Epidermal melanocyte (primary cell): ENCODE measurements at regions not wholly inside any gene's neighbourhood (a gene's known extent, or its start where the extent isn't known, plus 50 kb on each side); places are given as distances from the start of the nearest gene placed in this dataset.
"Not testable (repeated sequence)": the region's sequence is repeated elsewhere in the genome, so short reads cannot be mapped to it uniquely, and the experiment has no call there.

Source experiments
- DNase-seq: peaks from one replicate; pipeline ENCODE4 v3.0.0; 2011; ENCODE audit warnings: low spot score; ENCODE audit not compliant: insufficient read length

DNA sequence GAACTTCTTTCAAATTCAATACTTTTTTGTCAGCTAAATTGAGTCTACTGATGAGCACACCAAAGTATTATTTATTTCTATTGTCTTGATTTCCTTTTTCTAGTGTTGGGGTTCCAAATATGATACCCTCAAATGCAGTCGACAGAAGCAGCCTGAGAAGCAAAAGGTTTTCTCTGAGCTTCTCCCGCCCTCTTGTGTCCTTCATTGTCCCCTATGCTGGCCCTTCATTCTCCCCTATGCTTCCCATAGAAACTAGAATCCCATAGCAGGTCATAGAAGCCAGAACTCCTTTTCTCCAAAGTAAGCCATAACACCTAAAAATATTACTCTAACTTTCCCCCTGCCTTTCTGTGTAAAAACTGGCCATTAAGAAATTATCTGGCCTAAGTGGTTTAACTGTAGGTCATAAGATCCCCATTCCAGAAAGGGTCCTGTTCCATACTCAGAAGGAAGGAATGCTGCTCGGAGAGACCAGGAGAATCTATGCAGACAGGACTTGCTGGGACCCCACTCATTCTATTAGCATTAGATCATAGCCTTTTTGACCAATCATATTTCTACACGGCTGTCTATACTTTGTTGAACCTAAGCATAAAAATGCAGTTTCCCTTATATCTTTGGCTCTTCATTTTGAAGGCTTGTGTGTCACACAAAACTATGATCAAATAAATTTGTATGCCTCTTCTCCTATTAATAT is 764.6 kb upstream of the PKDCC start:
- DNase-seq: no peak

DNA sequence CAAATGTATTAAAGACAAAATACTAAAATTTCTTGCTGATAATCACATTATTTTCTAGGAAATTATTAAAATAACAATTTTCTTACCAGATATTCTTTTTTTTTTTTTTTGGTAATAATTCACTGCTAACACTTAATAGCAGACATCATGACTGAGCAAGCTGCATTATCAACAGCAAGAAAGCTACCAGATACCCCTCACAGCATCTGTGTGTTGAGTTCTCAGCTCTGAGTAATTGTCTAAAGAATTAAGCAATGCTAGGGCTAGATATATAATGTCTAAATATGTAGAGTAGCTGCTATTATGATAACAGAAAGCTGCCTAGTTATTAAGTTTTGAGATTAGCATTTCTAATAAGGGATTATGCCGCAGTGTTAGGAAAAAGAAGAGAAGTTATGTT is 754.3 kb upstream of the PKDCC start:
- no peak for DNase-seq

GRCh38 chr2:41294331-41294730 is 753.5 kb upstream of the PKDCC start:
- no peak for DNase-seq

GRCh38 chr2:41313082-41313481 is 734.7 kb upstream of the PKDCC start:
- no peak for DNase-seq

DNA sequence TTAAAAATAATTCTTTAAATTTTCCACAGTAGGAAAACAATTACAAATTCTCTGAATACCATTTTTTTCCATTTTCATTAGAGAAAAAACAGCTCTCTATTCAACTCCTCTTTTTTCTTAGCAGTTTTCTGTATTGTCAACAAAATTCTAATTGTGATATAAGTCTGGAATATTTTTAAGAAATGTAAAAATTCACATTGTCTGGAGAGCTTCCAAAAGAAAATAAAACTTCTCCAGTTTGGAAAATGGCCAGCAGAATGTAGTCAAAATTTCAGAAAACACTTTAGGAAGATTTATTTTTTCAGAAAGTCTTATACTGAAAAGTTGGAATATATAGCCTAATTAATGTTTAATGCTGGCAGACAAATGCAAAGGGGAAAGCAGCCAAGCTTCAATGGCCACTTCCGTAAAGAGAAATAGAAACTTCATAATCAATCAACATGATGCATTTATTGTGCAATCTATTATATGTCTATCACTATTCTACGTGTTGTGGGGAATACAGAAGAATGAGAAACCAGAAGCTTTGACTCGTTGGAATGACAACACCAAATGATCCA is 733.2 kb upstream of the PKDCC start:
- no peak for DNase-seq

- no peak for DNase-seq
These were observed 728.4 kb upstream of the PKDCC start for GRCh38 chr2:41319437-41319836.

- no peak for DNase-seq
These were observed 727.3 kb upstream of the PKDCC start for GRCh38 chr2:41320491-41320890.

- no peak for DNase-seq
These were observed 726.5 kb upstream of the PKDCC start for GRCh38 chr2:41321351-41321750.

DNA sequence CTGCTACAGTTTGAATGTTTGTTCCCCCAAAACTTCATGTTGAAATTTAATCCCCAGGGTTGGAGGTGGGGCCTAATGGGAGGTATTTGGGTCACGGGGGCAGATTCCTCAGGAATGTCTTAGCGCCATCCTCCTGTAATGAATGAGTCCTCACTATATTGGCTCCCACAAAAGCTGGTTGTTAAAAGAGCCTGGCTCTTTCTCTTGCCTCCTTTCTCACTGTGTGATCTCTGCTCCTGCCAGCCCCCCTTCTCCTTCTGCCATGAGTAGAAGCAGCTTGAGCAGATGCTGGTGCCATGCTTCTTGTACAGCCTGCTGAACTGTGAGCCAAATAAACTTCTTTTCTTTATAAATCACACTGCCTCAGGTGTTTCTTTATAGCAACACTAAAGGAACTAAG is 721.0 kb upstream of the PKDCC start:
- DNase-seq: no peak

DNA sequence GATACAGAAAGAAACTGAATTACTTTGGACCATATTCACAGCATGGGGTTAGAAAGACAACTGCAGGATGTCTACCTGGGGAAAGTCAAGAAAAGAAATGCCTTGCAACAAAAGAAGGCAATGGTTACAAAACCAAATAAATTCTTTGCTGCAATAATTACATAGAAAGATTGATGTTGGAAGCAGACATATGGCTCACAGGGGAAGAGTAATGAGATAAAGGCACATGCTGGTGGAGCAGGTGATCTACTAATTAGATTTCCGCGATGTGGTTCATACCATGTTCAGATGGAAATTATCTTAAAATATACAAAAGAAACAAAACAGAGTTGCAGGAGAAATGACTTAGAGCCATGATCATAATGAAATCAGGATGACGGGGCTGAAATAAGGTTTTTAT is 718.8 kb upstream of the PKDCC start:
- no peak for DNase-seq

DNA sequence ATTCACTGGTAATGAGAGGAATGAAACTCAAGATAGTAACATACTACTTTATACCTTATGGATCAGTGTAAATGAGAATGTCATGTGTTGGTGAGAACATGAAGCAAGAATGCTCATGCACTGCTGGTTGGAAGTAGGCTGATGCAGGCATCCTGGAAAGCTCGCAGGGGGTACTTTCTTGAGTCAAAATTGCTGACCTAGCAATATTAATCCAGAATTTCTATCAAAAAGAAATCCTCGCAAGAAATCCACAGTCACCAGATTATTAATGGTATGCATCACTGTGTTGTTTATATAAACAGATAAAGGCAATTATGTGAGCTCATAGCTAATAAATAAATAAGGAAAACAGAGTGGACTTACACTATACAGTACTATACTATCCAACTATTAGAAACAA is 713.7 kb upstream of the PKDCC start:
- DNase-seq: no peak

- DNase-seq: not testable (repeated sequence)
These were observed 712.2 kb upstream of the PKDCC start for GRCh38 chr2:41335573-41335972.

DNA sequence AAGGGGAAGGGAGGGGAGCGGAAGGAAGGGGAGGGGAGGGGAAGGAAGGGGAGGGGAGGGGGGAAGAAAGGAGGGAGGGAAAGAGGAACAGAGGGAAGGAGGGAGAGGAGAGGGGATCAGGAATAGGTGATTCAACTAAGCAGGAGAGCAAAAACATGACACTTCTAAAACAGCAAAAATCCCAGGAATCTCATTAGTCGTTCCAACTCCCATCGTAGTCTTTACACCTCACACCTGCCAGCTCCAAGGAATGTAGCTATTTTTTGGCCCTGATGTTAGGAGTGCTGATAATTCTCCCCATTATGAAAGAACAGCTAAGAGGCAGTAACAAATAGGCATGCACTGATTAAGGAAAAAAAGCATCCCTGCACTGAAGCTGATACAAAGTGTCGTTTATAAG is 709.9 kb upstream of the PKDCC start:
- DNase-seq: no peak

DNA sequence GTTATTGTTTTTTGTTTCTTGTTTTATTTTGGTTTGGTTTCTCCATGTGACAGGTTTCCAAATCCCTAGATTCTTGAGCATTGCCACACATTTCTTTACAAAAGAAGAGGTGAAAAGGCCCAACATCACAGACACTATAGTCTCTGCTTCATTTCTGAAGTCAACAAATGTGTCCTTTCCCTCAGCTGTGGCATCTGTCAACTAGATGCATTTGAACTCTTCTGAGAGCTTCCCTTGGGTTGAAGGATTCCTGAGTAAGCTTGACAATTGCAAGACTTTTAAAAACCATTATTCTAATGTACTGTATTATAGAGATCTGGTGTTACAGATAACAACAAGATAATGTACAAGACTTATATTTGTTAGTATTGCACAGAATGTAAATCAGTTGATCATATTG is 703.3 kb upstream of the PKDCC start:
- DNase-seq: no peak

DNA sequence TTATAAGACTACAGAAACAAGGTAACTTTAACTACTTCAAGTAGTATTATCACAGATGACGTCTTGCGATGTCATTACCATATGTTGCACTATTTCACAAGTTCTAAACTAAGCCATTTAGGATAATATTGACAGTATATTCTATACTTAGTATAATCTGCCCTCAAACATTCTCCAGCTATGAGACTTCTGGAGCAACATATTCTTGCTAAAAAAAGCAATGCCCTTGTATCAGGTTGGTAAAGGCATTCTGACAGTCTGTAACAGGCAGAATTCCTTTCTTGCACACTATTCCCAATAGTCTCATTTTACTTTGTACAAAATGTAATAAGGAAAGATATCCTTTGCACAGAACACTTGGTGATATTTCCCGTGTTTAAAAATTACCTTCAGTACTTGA is 694.8 kb upstream of the PKDCC start:
- no peak for DNase-seq

- no peak for DNase-seq
These were observed 692.0 kb upstream of the PKDCC start for GRCh38 chr2:41355794-41356193.

- no peak for DNase-seq
These were observed 683.0 kb upstream of the PKDCC start for GRCh38 chr2:41364842-41365241.

DNA sequence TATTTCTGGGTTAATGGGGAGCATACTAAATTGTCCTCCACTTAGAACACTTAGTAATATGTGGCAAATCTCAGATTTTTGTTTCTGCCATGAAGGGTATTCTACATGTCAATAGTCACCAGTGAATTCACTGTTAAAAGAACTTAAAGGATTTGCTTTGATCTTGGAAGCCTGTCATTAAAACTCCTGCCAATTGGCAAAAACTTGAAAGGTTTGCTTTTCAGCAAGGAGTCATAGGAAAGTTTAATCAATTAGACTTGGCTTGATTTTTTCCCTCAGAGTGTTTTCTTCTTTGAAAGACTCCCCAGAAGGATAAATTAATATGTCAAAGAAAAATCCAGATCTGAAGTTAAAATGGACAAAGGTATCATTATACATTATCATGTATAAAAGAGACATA is 671.9 kb upstream of the PKDCC start:
- no peak for DNase-seq

DNA sequence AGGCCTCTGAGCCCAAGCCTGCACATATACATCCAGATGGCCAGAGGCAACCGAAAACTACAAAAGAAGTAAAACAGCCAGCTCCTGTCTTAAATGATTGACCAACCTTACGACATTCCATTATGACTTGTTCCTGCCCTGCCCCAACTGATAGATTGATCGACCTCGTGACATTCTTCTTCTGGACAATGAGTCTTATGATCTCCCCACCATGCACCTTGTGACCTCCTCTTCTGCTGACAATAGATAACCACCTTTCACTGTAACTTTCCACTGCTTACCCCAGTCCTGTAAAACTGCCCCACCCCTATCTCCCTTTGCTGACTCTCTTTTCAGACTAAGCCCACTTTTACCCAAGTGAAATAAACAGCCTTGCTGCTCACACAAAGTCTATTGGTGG is 670.0 kb upstream of the PKDCC start:
- DNase-seq: no peak

GRCh38 chr2:41378420-41378819 is 669.4 kb upstream of the PKDCC start:
- no peak for DNase-seq

GRCh38 chr2:41379496-41380221 is 668.2 kb upstream of the PKDCC start:
- DNase-seq: no peak

- no peak for DNase-seq
These were observed 666.1 kb upstream of the PKDCC start for GRCh38 chr2:41381701-41382100.

DNA sequence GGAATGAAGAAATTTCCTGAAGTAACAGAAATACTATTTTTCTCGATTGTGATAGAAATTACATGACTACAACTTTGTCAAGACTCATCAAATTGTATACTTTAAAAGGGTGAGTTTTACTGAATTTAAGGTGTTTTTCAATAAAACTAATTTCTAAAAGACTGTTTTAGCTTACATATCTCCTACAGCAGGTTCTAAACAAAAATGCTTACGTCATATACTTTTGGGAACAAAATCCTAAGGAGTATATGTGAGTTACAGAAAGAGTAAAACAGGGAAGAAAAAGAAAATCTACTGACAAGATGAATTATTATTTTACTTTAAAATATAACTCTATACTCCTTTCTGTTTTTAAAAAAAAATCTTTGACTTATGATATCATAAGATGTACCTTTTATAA is 660.3 kb upstream of the PKDCC start:
- no peak for DNase-seq
